SU-DHL-6 (cell line): ENCODE measurements at regions not wholly inside any gene's neighbourhood (a gene's known extent, or its start where the extent isn't known, plus 50 kb on each side); places are given as distances from the start of the nearest gene placed in this dataset.

Experiments used
- H2AFZ ChIP-seq: fragments of 200-600 bp; sonication (generic); 2 replicates; pipeline ENCODE4 v1.6.1; 2014; ENCODE audit warnings: low read depth, mild to moderate bottlenecking, moderate library complexity, mixed read lengths, antibody characterized with exemption, low read length; ENCODE audit not compliant: severe bottlenecking
- H3F3A ChIP-seq: fragments of 200-600 bp; shearing (Covaris generic); 2 replicates; pipeline ENCODE4 v1.6.0; 2016; ENCODE audit warnings: antibody characterized with exemption, mild to moderate bottlenecking; ENCODE audit not compliant: insufficient read depth
- H3K27ac ChIP-seq: fragments of 200-600 bp; sonication (generic); 2 replicates; pipeline ENCODE4 v1.5.1; 2016; ENCODE audit warnings: low read depth, mild to moderate bottlenecking, low read length, moderate library complexity, mixed read lengths
- H3K27me3 ChIP-seq: fragments of 200-600 bp; sonication (generic), shearing (Covaris generic); 2 replicates; pipeline ENCODE4 v1.6.0; 2014; ENCODE audit warnings: mild to moderate bottlenecking, low read length
- H3K36me3 ChIP-seq: fragments of 200-600 bp; sonication (generic); 2 replicates; pipeline ENCODE4 v1.6.1; 2014; ENCODE audit warnings: mild to moderate bottlenecking, low read length, mixed read lengths
- H3K4me2 ChIP-seq: fragments of 300-600, 200-600 bp; shearing (Covaris generic), sonication (generic); 2 replicates; pipeline ENCODE4 v1.6.0; 2014; ENCODE audit warnings: low read length, low read depth, mild to moderate bottlenecking; ENCODE audit not compliant: poor library complexity, severe bottlenecking
- H3K4me3 ChIP-seq: fragments of 200-600 bp; sonication (generic); 2 replicates; pipeline ENCODE4 v1.5.1; 2014; ENCODE audit warnings: antibody characterized with exemption, low read length, mild to moderate bottlenecking, mixed read lengths; ENCODE audit not compliant: insufficient read depth, poor library complexity, severe bottlenecking
- H3K79me2 ChIP-seq: fragments of 200-600 bp; sonication (generic); 2 replicates; pipeline ENCODE4 v1.6.1; 2014; ENCODE audit warnings: mild to moderate bottlenecking, low read length, moderate library complexity; ENCODE audit not compliant: insufficient read depth
- H3K9ac ChIP-seq: fragments of 200-600 bp; sonication (generic); 2 replicates; pipeline ENCODE4 v1.7.0; 2014; ENCODE audit warnings: mild to moderate bottlenecking, low read length
- H3K9me2 ChIP-seq: fragments of 200-600 bp; sonication (generic); replicated peaks from 2 replicates; pipeline ENCODE4 v1.6.1; 2014; ENCODE audit warnings: low read length; ENCODE audit not compliant: insufficient read depth
- H3K9me3 ChIP-seq: fragments of 200-600 bp; sonication (generic); 2 replicates; pipeline ENCODE4 v1.6.1; 2014; ENCODE audit warnings: low read length, mixed read lengths; ENCODE audit not compliant: insufficient read depth
- H4K20me1 ChIP-seq: fragments of 200-600 bp; sonication (generic); 2 replicates; pipeline ENCODE4 v1.6.1; 2014; ENCODE audit warnings: low read depth, mild to moderate bottlenecking, antibody characterized with exemption, low read length, moderate library complexity, mixed read lengths
- EZH2phosphoT487 ChIP-seq: fragments of 200-600 bp; sonication (generic), shearing (Covaris generic); conservative IDR thresholded peaks from 2 replicates; pipeline ENCODE4 v1.6.1; 2018; ENCODE audit warnings: mild to moderate bottlenecking, antibody characterized with exemption, low read length, moderate library complexity, mixed read lengths
- TF ChIP-seq, protein P1 (sequence below): fragments of 200-600 bp; sonication (generic); IDR thresholded peaks from one replicate; pipeline ENCODE4 v1.5.1; 2017; ENCODE audit warnings: antibody characterized with exemption, mild to moderate bottlenecking, low read length, moderate library complexity; ENCODE audit not compliant: insufficient read depth, poor library complexity, severe bottlenecking

DNA sequence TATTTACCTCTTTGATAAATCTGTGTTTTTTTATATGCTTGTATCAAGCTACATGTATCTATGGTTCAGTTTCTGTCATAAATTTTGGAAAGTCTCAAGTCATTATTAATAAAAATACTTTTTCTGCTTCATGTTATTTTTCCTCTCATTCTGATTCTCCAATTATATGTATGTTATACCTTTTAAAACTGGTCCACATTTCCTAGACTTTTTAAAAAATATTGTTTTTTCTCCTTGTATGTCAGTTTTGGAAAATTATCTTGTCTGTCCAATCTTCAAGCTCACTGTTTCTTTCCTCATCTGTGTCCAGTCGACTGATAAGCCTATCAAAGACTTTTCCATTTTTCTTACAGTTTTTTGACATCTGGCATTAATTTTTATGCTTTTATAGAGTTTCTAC, 253.4 kb downstream of the ASXL3 start:
- no peak overlapping the region for H3K4me2 ChIP-seq
- H3K9me3 ChIP-seq = no peaks in the 10 kb centered on the region
- no peak overlapping the region for H3K4me3 ChIP-seq
- H3K27me3 ChIP-seq = no peaks in the 10 kb centered on the region
- no peaks in the 10 kb centered on the region for H4K20me1 ChIP-seq
- no peak overlapping the region for H3K9ac ChIP-seq
- H3K27ac ChIP-seq = no peak overlapping the region
- H3F3A ChIP-seq = no peaks in the 10 kb centered on the region
- no peaks in the 10 kb centered on the region for H3K36me3 ChIP-seq
- H3K79me2 ChIP-seq = no peaks in the 10 kb centered on the region
- no peaks in the 10 kb centered on the region for H3K9me2 ChIP-seq
- no peak overlapping the region for H2AFZ ChIP-seq
- TF ChIP-seq, protein P1, sequence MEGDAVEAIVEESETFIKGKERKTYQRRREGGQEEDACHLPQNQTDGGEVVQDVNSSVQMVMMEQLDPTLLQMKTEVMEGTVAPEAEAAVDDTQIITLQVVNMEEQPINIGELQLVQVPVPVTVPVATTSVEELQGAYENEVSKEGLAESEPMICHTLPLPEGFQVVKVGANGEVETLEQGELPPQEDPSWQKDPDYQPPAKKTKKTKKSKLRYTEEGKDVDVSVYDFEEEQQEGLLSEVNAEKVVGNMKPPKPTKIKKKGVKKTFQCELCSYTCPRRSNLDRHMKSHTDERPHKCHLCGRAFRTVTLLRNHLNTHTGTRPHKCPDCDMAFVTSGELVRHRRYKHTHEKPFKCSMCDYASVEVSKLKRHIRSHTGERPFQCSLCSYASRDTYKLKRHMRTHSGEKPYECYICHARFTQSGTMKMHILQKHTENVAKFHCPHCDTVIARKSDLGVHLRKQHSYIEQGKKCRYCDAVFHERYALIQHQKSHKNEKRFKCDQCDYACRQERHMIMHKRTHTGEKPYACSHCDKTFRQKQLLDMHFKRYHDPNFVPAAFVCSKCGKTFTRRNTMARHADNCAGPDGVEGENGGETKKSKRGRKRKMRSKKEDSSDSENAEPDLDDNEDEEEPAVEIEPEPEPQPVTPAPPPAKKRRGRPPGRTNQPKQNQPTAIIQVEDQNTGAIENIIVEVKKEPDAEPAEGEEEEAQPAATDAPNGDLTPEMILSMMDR = no peak
- no peak for TF ChIP-seq EZH2phosphoT487

DNA sequence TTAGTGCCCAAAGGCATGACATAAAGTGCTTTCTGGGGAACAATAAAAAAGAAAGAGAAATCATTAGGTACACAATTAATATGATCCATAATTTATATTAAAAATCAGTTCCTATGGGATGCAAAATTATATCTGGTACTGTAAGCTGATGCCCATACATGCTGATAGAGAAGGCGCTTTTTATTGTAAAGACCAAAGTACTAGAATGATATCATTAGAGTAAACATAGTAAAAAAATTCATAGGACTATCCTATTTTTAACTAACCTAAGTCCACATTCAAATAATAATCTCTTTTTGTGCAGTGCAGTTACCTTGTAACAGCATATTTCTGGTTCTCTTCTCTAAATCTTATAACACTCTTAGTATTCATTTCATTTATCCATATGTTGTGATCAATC, 252.2 kb downstream of the ASXL3 start:
- no peaks in the 10 kb centered on the region for H3K9me2 ChIP-seq
- TF ChIP-seq, protein P1 = no peak
- TF ChIP-seq EZH2phosphoT487 = no peak
- H2AFZ ChIP-seq = no peak overlapping the region
- H3K4me2 ChIP-seq = no peak overlapping the region
- H3K36me3 ChIP-seq = no peaks in the 10 kb centered on the region
- H3K4me3 ChIP-seq = no peak overlapping the region
- H3K27me3 ChIP-seq = no peaks in the 10 kb centered on the region
- no peaks in the 10 kb centered on the region for H4K20me1 ChIP-seq
- H3K27ac ChIP-seq = no peak overlapping the region
- no peak overlapping the region for H3K9ac ChIP-seq
- H3F3A ChIP-seq = no peaks in the 10 kb centered on the region
- H3K79me2 ChIP-seq = no peaks in the 10 kb centered on the region
- H3K9me3 ChIP-seq = no peaks in the 10 kb centered on the region

DNA sequence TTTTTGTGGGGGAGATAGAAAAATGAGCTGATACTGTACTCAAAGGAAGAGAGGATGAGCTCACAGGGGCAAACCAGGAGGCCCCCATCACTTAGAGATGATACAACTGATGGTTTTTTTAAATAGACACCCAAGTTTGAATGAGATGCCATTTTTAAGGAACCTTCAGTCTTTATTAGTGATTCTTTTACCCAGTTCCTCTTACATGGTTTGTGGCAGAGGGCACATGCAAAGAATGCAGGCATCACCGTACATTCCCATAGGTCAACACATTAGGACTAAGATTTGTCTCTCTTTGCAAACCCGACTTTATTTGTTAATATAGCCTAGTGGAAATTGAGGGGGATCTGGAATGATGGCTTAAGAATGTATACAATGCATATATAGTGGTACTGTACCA, 250.9 kb downstream of the ASXL3 start:
- TF ChIP-seq, protein P1 = no peak
- no peak for TF ChIP-seq EZH2phosphoT487
- no peak overlapping the region for H2AFZ ChIP-seq

DNA sequence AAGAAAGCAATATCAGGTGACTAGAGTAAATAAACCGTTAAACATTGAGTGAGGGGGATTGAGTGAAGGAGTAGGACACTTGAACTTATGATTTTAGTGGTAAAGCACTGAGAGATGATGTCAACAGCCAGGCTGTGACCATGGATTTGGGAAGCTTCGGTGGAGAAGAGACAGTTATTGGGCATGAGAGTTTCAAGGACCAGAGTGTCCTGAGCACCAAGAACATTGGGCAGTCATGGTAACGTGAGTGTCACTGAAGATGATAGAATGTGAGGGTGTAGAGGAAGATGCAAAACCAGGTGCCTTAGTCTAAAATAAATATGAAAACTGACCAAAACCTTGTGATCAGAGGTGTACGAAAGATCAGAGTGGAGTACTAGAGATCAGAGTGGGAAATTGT, 248.1 kb downstream of the ASXL3 start:
- no peaks in the 10 kb centered on the region for H3K27me3 ChIP-seq
- no peak overlapping the region for H2AFZ ChIP-seq
- H3K9ac ChIP-seq = no peak overlapping the region
- no peaks in the 10 kb centered on the region for H3K9me2 ChIP-seq
- H4K20me1 ChIP-seq = no peaks in the 10 kb centered on the region
- TF ChIP-seq EZH2phosphoT487 = no peak
- TF ChIP-seq, protein P1 = no peak
- H3K36me3 ChIP-seq = no peaks in the 10 kb centered on the region
- H3K4me2 ChIP-seq = no peak overlapping the region
- no peak overlapping the region for H3K27ac ChIP-seq
- H3K9me3 ChIP-seq = no peaks in the 10 kb centered on the region
- no peak overlapping the region for H3K4me3 ChIP-seq
- H3K79me2 ChIP-seq = no peaks in the 10 kb centered on the region
- no peaks in the 10 kb centered on the region for H3F3A ChIP-seq

More for the DNA sequence above, 250.9 kb downstream of the ASXL3 start:
- H3F3A ChIP-seq = no peaks in the 10 kb centered on the region
- no peaks in the 10 kb centered on the region for H3K9me3 ChIP-seq
- no peak overlapping the region for H3K4me2 ChIP-seq
- no peaks in the 10 kb centered on the region for H3K9me2 ChIP-seq
- no peaks in the 10 kb centered on the region for H3K36me3 ChIP-seq
- no peaks in the 10 kb centered on the region for H3K27me3 ChIP-seq
- H4K20me1 ChIP-seq = no peaks in the 10 kb centered on the region
- H3K4me3 ChIP-seq = no peak overlapping the region
- no peak overlapping the region for H3K27ac ChIP-seq
- H3K9ac ChIP-seq = no peak overlapping the region
- H3K79me2 ChIP-seq = no peaks in the 10 kb centered on the region
